Upper lobe of left lung (tissue), 4 donors: ENCODE measurements at regions not wholly inside any gene's neighbourhood (a gene's known extent, or its start where the extent isn't known, plus 50 kb on each side); places are given as distances from the start of the nearest gene placed in this dataset.

Experiments
- CTCF ChIP-seq, 6 experiments: fragments of 450-650 bp in 4 of 6; fragments of 200-600 bp in 2 of 6; sonication (generic) in 2 of 6; IDR thresholded peaks; one replicate each; pipeline ENCODE4 v1.5.1; 2016 to 2019; ENCODE audit warnings: antibody characterized with exemption in 6 of 6
- POLR2A ChIP-seq, 4 donors: fragments of 450-650 bp; IDR thresholded peaks; one replicate each; pipeline ENCODE4 v1.5.1; 2016 to 2017; ENCODE audit warnings: antibody characterized with exemption in 4 of 4, mild to moderate bottlenecking in 2 of 4

GRCh38 chr7:81618396-81619014 lies 151.3 kb downstream of the HGF start:
- TF ChIP-seq POLR2A (IDR thresholded peaks at IDR 0.05): no peak
- no peak for TF ChIP-seq CTCF (IDR thresholded peaks at IDR 0.05)
